SK-N-MC (cell line): ENCODE measurements at regions not wholly inside any gene's neighbourhood (a gene's known extent, or its start where the extent isn't known, plus 50 kb on each side); places are given as distances from the start of the nearest gene placed in this dataset.

Source experiments
- EZH2 ChIP-seq: fragments of 200-600 bp; sonication (generic); IDR thresholded peaks from one replicate; pipeline ENCODE4 v1.6.1; 2017; ENCODE audit warnings: antibody characterized with exemption
- FOXP2 ChIP-seq: optimal IDR thresholded peaks from 2 replicates; pipeline ENCODE3; 2011; ENCODE audit warnings: mild to moderate bottlenecking, moderate library complexity; ENCODE audit not compliant: insufficient read depth; ENCODE audit errors: extremely low read length, control extremely low read depth
- POLR2AphosphoS5 ChIP-seq: IDR thresholded peaks from 2 replicates; pipeline ENCODE4 v1.6.1; 2012; ENCODE audit warnings: mild to moderate bottlenecking, low read depth, low read length, borderline replicate concordance

DNA sequence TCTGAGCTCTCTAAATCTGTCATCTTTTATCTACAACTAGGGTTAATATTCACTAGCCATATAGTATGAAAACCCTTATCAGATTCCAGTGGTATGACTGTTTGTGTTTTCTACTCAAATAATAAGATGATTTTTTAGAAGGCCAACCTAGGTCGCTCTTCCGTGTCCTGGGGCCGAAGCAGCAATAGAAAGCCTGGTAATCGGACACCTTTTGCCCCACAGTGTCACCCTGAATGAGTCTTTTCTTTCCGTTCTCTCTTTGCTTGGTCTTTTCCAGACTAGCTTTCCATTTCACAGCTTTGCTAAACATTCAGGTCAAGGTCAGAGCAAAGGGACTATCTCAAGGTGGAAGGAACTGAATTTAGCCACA lies 243.3 kb upstream of the ANKRD55 start:
- TF ChIP-seq EZH2 (no peak), POLR2AphosphoS5 (no peak), FOXP2 (no peak)
